B cell (primary cell): ENCODE measurements at regions not wholly inside any gene's neighbourhood (a gene's known extent, or its start where the extent isn't known, plus 50 kb on each side); places are given as distances from the start of the nearest gene placed in this dataset.

ENCODE experiments used
- ATAC-seq: fragments of 200-7000 bp; cut with Tn5 transposase; one replicate; pipeline ENCODE4 v1.10.0; 2021; ENCODE audit warnings: low read depth, mild to moderate bottlenecking, moderate number of reproducible peaks, moderate library complexity
- CTCF ChIA-PET: fragments of 350-600 bp; sonication (Branson Sonifier 250); formaldehyde crosslinking; loops from one replicate; lab custom pipeline; 2021; ENCODE audit warnings: antibody characterized with exemption, inconsistent platforms; lab: Charles Lee
- POLR2A ChIA-PET: fragments of 350-600 bp; sonication (Branson Sonifier 250); formaldehyde crosslinking; loops from one replicate; lab custom pipeline; 2021; ENCODE audit warnings: antibody characterized with exemption; lab: Charles Lee
- DNase-seq: peaks from one replicate; pipeline ENCODE4 v3.0.0; 2013
- H2AFZ ChIP-seq: 2 replicates; pipeline ENCODE4 v1.6.1; 2012; ENCODE audit warnings: mild to moderate bottlenecking, low read depth, low read length; ENCODE audit not compliant: insufficient read depth, poor library complexity, severe bottlenecking
- H3K27ac ChIP-seq, 2 donors: 1 replicate in 1 of 2; 2 replicates in 1 of 2; pipeline ENCODE4 v1.5.1; 2012 to 2013; ENCODE audit warnings: low read length in 2 of 2, mild to moderate bottlenecking in 2 of 2, moderate library complexity in 1 of 2
- H3K27me3 ChIP-seq, 4 experiments: fragments of 200-600 bp in 1 of 4; sonication (generic) in 1 of 4; replicated peaks in 1 of 4; 1 replicate in 2 of 4; 2 replicates in 2 of 4; pipeline versions ENCODE4 v1.6.1 to v1.7.0; 2013 to 2016; ENCODE audit warnings: low read length in 3 of 4, mild to moderate bottlenecking in 2 of 4, mixed read lengths in 1 of 4, moderate library complexity in 1 of 4; ENCODE audit not compliant: insufficient read depth in 4 of 4, control insufficient read depth in 3 of 4; ENCODE audit errors: control extremely low read depth in 1 of 4
- H3K36me3 ChIP-seq, 2 experiments: replicated peaks in 1 of 2; 1 replicate in 1 of 2; 2 replicates in 1 of 2; pipeline versions ENCODE4 v1.6.1 to v1.7.1; 2013; ENCODE audit warnings: low read length in 1 of 2; ENCODE audit not compliant: insufficient read depth in 2 of 2, control insufficient read depth in 1 of 2; ENCODE audit errors: control extremely low read depth in 1 of 2, extremely low read depth in 1 of 2
- H3K4me1 ChIP-seq, 2 donors: fragments of 200-600 bp in 1 of 2; sonication (generic) in 1 of 2; 1 replicate in 1 of 2; 2 replicates in 1 of 2; pipeline versions ENCODE4 v1.5.1 to v1.6.1; 2013 to 2017; ENCODE audit warnings: low read length in 2 of 2; ENCODE audit not compliant: control insufficient read depth in 2 of 2, insufficient read depth in 2 of 2
- H3K4me2 ChIP-seq: replicated peaks from 2 replicates; pipeline ENCODE3; 2012; ENCODE audit warnings: mild to moderate bottlenecking, low read depth, low read length; ENCODE audit not compliant: poor library complexity, severe bottlenecking
- H3K4me3 ChIP-seq, 5 experiments: fragments of 200-600 bp in 1 of 5; sonication (generic) in 1 of 5; 1 replicate in 3 of 5; 2 replicates in 2 of 5; pipeline versions ENCODE4 v1.5.1 to v1.7.0; 2011 to 2016; ENCODE audit warnings: low read length in 4 of 5, mild to moderate bottlenecking in 4 of 5, low read depth in 2 of 5, control low read depth in 1 of 5, moderate library complexity in 1 of 5; ENCODE audit not compliant: insufficient read depth in 1 of 5; ENCODE audit errors: control extremely low read depth in 1 of 5, extremely low read depth in 1 of 5
- H3K79me2 ChIP-seq: fragments of 200-600 bp; sonication (generic); one replicate; pipeline ENCODE4 v1.6.0; 2016; ENCODE audit warnings: low read length; ENCODE audit not compliant: control insufficient read depth, insufficient read depth
- H3K9ac ChIP-seq: fragments of 200-600 bp; sonication (generic); 2 replicates; pipeline ENCODE4 v1.6.1; 2017; ENCODE audit warnings: mild to moderate bottlenecking, low read length, moderate library complexity
- H3K9me3 ChIP-seq, 3 donors: one replicate each; pipeline versions ENCODE4 v1.6.1 to v1.7.1; 2013; ENCODE audit warnings: low read length in 2 of 3; ENCODE audit not compliant: control insufficient read depth in 2 of 3, insufficient read depth in 1 of 3; ENCODE audit errors: control extremely low read depth in 1 of 3
- H4K20me1 ChIP-seq: 2 replicates; pipeline ENCODE4 v1.6.0; 2012; ENCODE audit warnings: mild to moderate bottlenecking, low read length; ENCODE audit not compliant: insufficient read depth, control insufficient read depth, poor library complexity, severe bottlenecking
- H3K27ac Mint-ChIP-seq: one replicate; pipeline ENCODE4 v1.8.0; 2021; ENCODE audit warnings: mixed read lengths
- H3K27me3 Mint-ChIP-seq: one replicate; pipeline ENCODE4 v1.8.0; 2021; ENCODE audit warnings: mixed read lengths
- H3K4me1 Mint-ChIP-seq: one replicate; pipeline ENCODE4 v1.8.0; 2021; ENCODE audit warnings: mixed read lengths
- H3K4me3 Mint-ChIP-seq: one replicate; pipeline ENCODE4 v1.8.0; 2021; ENCODE audit warnings: mixed read lengths
- H3K9me3 Mint-ChIP-seq: one replicate; pipeline ENCODE4 v1.8.0; 2022; ENCODE audit warnings: mixed read lengths; ENCODE audit not compliant: insufficient read depth
- EZH2 ChIP-seq: IDR thresholded peaks from 2 replicates; pipeline ENCODE4 v1.6.1; 2012; ENCODE audit warnings: borderline replicate concordance, low read depth, mild to moderate bottlenecking, moderate library complexity, low read length; ENCODE audit not compliant: insufficient read depth, poor library complexity, severe bottlenecking
- WGBS: methylation state at CpG from one replicate; pipeline ENCODE4 v1.1.5; 2013; ENCODE audit warnings: missing lambda C conversion rate; ENCODE audit not compliant: insufficient coverage; 5-methylcytosine and 5-hydroxymethylcytosine counted together
- intact Hi-C: fragments of 100-400 bp; cut with micrococcal nuclease; formaldehyde crosslinking; loops from one replicate; pipeline ENCODE4 v1.10.0; 2022
- TF ChIP-seq, protein P1 (sequence below): fragments of 200-600 bp; IDR thresholded peaks from one replicate; pipeline ENCODE4 v1.8.0; 2022; ENCODE audit warnings: antibody characterized with exemption, mild to moderate bottlenecking

DNA sequence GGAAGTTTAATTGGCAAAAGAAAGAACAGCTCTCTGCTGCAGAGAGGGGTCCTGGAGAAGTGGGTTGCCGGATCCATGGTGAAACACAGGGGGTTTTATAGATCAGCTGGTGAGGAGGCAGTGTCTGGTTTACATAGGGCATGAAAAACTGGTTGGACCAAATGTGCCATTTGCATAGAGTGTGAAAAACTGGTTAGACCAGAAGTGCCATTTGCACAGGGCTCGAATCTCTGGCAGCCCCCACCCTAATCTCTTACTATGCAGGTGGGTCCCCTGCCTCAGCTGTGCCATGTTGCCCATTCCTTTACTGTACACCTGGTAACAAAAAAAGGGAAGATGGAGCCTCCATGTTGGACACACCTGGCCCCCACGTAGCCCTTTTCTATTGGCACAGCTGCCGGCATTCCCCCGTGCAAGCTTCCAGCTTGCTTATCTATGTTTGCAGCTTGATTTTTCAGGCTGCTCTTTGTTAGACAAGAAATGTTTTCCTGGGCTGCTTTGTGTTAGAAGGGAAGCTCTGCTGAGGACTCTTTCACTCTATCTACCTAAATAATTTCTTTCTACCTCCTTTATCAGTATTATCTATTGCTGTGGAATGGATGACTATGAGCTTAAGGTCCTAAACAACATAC lies 61.1 kb upstream of the TMEM132D start:
- DNase-seq (no peak), ATAC-seq (no peak)
- no peaks in the 10 kb centered on the region for H3K4me1 Mint-ChIP-seq
- H3K27me3 ChIP-seq = no peaks in the 10 kb centered on the region
- POLR2A ChIA-PET = no interaction called here
- no peaks in the 10 kb centered on the region for H4K20me1 ChIP-seq
- H3K79me2 ChIP-seq = no peaks in the 10 kb centered on the region
- no peak overlapping the region for H3K4me3 ChIP-seq
- H3K4me1 ChIP-seq = no peaks in the 10 kb centered on the region
- no peak overlapping the region for H3K4me2 ChIP-seq
- no peak for TF ChIP-seq EZH2
- TF ChIP-seq, protein P1, sequence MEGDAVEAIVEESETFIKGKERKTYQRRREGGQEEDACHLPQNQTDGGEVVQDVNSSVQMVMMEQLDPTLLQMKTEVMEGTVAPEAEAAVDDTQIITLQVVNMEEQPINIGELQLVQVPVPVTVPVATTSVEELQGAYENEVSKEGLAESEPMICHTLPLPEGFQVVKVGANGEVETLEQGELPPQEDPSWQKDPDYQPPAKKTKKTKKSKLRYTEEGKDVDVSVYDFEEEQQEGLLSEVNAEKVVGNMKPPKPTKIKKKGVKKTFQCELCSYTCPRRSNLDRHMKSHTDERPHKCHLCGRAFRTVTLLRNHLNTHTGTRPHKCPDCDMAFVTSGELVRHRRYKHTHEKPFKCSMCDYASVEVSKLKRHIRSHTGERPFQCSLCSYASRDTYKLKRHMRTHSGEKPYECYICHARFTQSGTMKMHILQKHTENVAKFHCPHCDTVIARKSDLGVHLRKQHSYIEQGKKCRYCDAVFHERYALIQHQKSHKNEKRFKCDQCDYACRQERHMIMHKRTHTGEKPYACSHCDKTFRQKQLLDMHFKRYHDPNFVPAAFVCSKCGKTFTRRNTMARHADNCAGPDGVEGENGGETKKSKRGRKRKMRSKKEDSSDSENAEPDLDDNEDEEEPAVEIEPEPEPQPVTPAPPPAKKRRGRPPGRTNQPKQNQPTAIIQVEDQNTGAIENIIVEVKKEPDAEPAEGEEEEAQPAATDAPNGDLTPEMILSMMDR = no peak
- no peaks in the 10 kb centered on the region for H3K36me3 ChIP-seq
- peaks cover 1% of the 10 kb centered on the region for H3K9me3 Mint-ChIP-seq
- H3K9me3 ChIP-seq = peaks cover 0 to 15% (median 0%) of the 10 kb centered on the region in 3 donors
- H3K9ac ChIP-seq = no peak overlapping the region
- 75% methylated on average over 4 of the region's 5 CpGs for WGBS
- H3K27ac Mint-ChIP-seq = no peak overlapping the region
- no peak overlapping the region for H3K27ac ChIP-seq
- CTCF ChIA-PET = interaction anchor here (0.6 kb wide), 1 partner anchor 101 kb away, joined by 3 read pairs; no protein-coding TSS in a partner anchor
- intact Hi-C loops = no loop called here
- no peak overlapping the region for H2AFZ ChIP-seq
- H3K27me3 Mint-ChIP-seq = no peaks in the 10 kb centered on the region
- H3K4me3 Mint-ChIP-seq = no peak overlapping the region

GRCh38 chr12:129966146-129966995 lies 62.5 kb upstream of the TMEM132D start:
- no peaks in the 10 kb centered on the region for H3K27me3 Mint-ChIP-seq
- no peak overlapping the region for H2AFZ ChIP-seq
- no peak overlapping the region for H3K9ac ChIP-seq
- no peaks in the 10 kb centered on the region for H3K79me2 ChIP-seq
- no peak for TF ChIP-seq EZH2
- TF ChIP-seq, protein P1 = no peak
- ChIA-PET CTCF (no interaction called here), POLR2A (no interaction called here)
- WGBS = 37% methylated on average over 5 of the region's 10 CpGs
- H4K20me1 ChIP-seq = no peaks in the 10 kb centered on the region
- peaks cover 0 to 15% (median 0%) of the 10 kb centered on the region in 3 donors for H3K9me3 ChIP-seq
- H3K4me2 ChIP-seq = no peak overlapping the region
- no peaks in the 10 kb centered on the region for H3K27me3 ChIP-seq
- peaks cover 1% of the 10 kb centered on the region for H3K9me3 Mint-ChIP-seq
- no peak overlapping the region for H3K27ac ChIP-seq
- H3K4me1 ChIP-seq = no peaks in the 10 kb centered on the region
- no peaks in the 10 kb centered on the region for H3K36me3 ChIP-seq
- H3K27ac Mint-ChIP-seq = no peak overlapping the region
- DNase-seq (no peak), ATAC-seq (no peak)
- intact Hi-C loops = no loop called here
- H3K4me3 ChIP-seq = no peak overlapping the region
- H3K4me1 Mint-ChIP-seq = no peaks in the 10 kb centered on the region
- H3K4me3 Mint-ChIP-seq = no peak overlapping the region
